ENCODE measurements at regions not wholly inside any gene's neighbourhood (a gene's known extent, or its start where the extent isn't known, plus 50 kb on each side); places are given as distances from the start of the nearest gene placed in this dataset.

DNA sequence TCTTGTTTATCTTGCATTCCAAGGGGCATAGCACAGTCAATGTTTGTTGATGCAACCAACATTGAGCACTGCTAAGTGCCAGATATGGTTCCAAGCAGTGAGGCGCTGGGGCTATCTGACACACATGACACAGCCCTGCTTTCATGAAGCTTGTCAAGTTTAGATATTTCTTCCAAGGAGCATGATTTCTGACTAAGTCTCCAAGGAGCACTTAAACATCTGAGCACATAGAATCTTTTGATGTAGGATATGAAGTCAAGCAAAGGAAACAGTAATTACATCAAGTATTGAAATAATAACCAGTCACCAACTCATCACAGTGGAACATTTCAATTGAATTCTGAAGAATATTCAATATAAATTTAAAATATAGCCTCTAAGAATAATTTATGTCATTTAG is 177.8 kb upstream of the USP15 start:
- Histone ChIP-seq H3K9me3 (no peaks in the 10 kb centered on the region), H3K4me1 (no peaks in the 10 kb centered on the region), H3K4me3 (no peak overlapping the region), H3K36me3 (replicated peaks in 1 of 2; ENCODE audit: insufficient read depth in 1 of 2, low read depth in 2 of 2) (no peaks in the 10 kb centered on the region), H3K27me3 (no peaks in the 10 kb centered on the region), H3K27ac (no peak overlapping the region)
- DNase-seq (no peak), ATAC-seq (no peak)
- TF ChIP-seq POLR2A (IDR thresholded peaks at IDR 0.05): no peak
- TF ChIP-seq, protein P1, sequence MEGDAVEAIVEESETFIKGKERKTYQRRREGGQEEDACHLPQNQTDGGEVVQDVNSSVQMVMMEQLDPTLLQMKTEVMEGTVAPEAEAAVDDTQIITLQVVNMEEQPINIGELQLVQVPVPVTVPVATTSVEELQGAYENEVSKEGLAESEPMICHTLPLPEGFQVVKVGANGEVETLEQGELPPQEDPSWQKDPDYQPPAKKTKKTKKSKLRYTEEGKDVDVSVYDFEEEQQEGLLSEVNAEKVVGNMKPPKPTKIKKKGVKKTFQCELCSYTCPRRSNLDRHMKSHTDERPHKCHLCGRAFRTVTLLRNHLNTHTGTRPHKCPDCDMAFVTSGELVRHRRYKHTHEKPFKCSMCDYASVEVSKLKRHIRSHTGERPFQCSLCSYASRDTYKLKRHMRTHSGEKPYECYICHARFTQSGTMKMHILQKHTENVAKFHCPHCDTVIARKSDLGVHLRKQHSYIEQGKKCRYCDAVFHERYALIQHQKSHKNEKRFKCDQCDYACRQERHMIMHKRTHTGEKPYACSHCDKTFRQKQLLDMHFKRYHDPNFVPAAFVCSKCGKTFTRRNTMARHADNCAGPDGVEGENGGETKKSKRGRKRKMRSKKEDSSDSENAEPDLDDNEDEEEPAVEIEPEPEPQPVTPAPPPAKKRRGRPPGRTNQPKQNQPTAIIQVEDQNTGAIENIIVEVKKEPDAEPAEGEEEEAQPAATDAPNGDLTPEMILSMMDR (IDR thresholded peaks at IDR 0.05): no peak
- 75 to 89% methylated on average over 1 of the region's 1 CpG for WGBS, 2 donors
- intact Hi-C loops (cut with DNase I): no loop called here

DNA sequence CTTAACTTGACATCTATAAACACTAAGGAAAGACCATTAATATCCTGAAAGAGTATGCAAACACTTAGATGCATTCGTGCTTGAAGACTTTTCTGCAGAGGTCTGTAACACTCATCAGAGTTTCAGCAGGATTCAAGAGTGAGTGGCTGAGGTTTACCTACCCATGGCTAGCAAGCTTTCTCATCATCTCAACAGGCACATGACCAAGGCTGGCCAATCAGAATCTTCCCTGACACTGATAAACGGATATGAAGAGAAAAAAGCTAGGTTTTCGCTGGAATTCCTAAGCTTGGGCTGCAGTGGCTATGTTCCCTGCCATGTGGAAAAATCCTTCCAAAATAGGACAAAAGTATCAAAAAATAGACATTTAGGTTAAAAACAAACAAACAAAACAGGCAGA is 162.1 kb upstream of the USP15 start:
- no peak for TF ChIP-seq POLR2A (IDR thresholded peaks at IDR 0.05)
- TF ChIP-seq, protein P1 (IDR thresholded peaks at IDR 0.05): no peak
- ATAC-seq (no peak), DNase-seq (no peak)
- Histone ChIP-seq H3K4me3 (no peak overlapping the region), H3K27me3 (no peaks in the 10 kb centered on the region), H3K4me1 (peaks cover 12% of the 10 kb centered on the region), H3K36me3 (replicated peaks in 1 of 2; ENCODE audit: insufficient read depth in 1 of 2, low read depth in 2 of 2) (no peaks in the 10 kb centered on the region), H3K9me3 (no peaks in the 10 kb centered on the region), H3K27ac (no peak overlapping the region)
- WGBS, 2 donors: 48 to 51% methylated on average over 3 of the region's 3 CpGs
- intact Hi-C loops (cut with DNase I): no loop called here

DNA sequence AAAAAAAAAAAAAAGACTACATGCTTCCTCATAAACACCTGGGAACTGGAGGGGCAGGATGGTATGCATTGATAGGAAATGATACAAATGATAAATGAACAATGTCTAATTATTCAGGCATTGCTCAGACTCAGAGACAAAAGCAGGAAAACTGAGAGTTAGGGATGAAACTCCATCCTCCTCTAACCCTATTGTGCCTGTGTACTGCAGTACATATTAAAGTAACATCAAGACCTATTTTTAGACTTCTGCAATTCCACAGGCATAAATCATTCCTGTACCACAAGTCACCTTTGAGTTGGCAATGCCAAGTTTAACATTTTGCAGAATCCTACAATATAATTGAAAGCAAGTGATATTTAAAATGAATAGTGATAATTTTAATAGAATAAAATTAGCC is 156.5 kb upstream of the USP15 start:
- no peak for ATAC-seq

GRCh38 chr12:62106547-62107185 is 153.5 kb upstream of the USP15 start:
- Histone ChIP-seq H3K4me1 (no peaks in the 10 kb centered on the region), H3K4me3 (no peak overlapping the region), H3K27me3 (no peaks in the 10 kb centered on the region), H3K9me3 (no peaks in the 10 kb centered on the region), H3K36me3 (replicated peaks in 1 of 2; ENCODE audit: insufficient read depth in 1 of 2, low read depth in 2 of 2) (no peaks in the 10 kb centered on the region), H3K27ac (no peak overlapping the region)
- intact Hi-C loops (cut with DNase I): no loop called here
- DNase-seq: no peak
- TF ChIP-seq POLR2A (IDR thresholded peaks at IDR 0.05): no peak
- TF ChIP-seq, protein P1 (IDR thresholded peaks at IDR 0.05): no peak
- WGBS, 2 donors: 43 to 63% methylated on average over 8 of the region's 8 CpGs
- ATAC-seq: no peak

More for the DNA sequence above, 156.5 kb upstream of the USP15 start:
- no peak for DNase-seq
- no peaks in the 10 kb centered on the region for H3K27me3 ChIP-seq
- no peaks in the 10 kb centered on the region for H3K36me3 ChIP-seq (replicated peaks in 1 of 2; ENCODE audit: insufficient read depth in 1 of 2, low read depth in 2 of 2)
- no peak overlapping the region for H3K4me3 ChIP-seq
- H3K9me3 ChIP-seq: no peaks in the 10 kb centered on the region
- TF ChIP-seq POLR2A (IDR thresholded peaks at IDR 0.05): no peak
- TF ChIP-seq, protein P1 (IDR thresholded peaks at IDR 0.05): no peak
- intact Hi-C loops (cut with DNase I): no loop called here
- H3K27ac ChIP-seq: no peak overlapping the region
- no peaks in the 10 kb centered on the region for H3K4me1 ChIP-seq

- H3K36me3 ChIP-seq (replicated peaks in 1 of 2; ENCODE audit: insufficient read depth in 1 of 2, low read depth in 2 of 2): no peaks in the 10 kb centered on the region
- TF ChIP-seq, protein P1 (IDR thresholded peaks at IDR 0.05): no peak
- no peak for TF ChIP-seq POLR2A (IDR thresholded peaks at IDR 0.05)
- H3K27me3 ChIP-seq: no peaks in the 10 kb centered on the region
- ATAC-seq: no peak
- H3K4me1 ChIP-seq: no peaks in the 10 kb centered on the region
- DNase-seq: no peak
- H3K9me3 ChIP-seq: no peaks in the 10 kb centered on the region
- intact Hi-C loops (cut with DNase I): no loop called here
- WGBS, 2 donors: 36 to 53% methylated on average over 5 to 10 of the region's 10 CpGs
- no peak overlapping the region for H3K27ac ChIP-seq
- H3K4me3 ChIP-seq: no peak overlapping the region
These were observed 146.7 kb upstream of the USP15 start for GRCh38 chr12:62113366-62114011.
